Keratinocyte (primary cell): ENCODE measurements at regions not wholly inside any gene's neighbourhood (a gene's known extent, or its start where the extent isn't known, plus 50 kb on each side); places are given as distances from the start of the nearest gene placed in this dataset.

Experiments used
- DNase-seq: peaks from one replicate; pipeline ENCODE4 v3.0.0-alpha.2; 2011; ENCODE audit warnings: low read depth, missing footprints, low spot score
- FAIRE-seq: peaks from 2 replicates; lab custom pipeline; 2011; peaks lifted over from hg19 to GRCh38; lab: Jason Lieb, UNC
- H2AFZ ChIP-seq: 2 replicates; pipeline ENCODE4 v1.6.0; 2012; ENCODE audit warnings: low read length, control low read depth, inconsistent platforms; ENCODE audit not compliant: control insufficient read depth
- H3K27ac ChIP-seq: 2 replicates; pipeline ENCODE4 v1.5.1; 2011; ENCODE audit warnings: low read length; ENCODE audit not compliant: control insufficient read depth, insufficient read depth
- H3K27me3 ChIP-seq: 3 replicates; pipeline ENCODE4 v1.6.0; 2011; ENCODE audit warnings: low read length; ENCODE audit not compliant: control insufficient read depth, insufficient read depth; ENCODE audit errors: extremely low read depth
- H3K36me3 ChIP-seq, 2 experiments: 2 replicates in 1 of 2; 3 replicates in 1 of 2; pipeline ENCODE4 v1.5.1; 2011; ENCODE audit warnings: low read length in 2 of 2, mild to moderate bottlenecking in 1 of 2; ENCODE audit not compliant: control insufficient read depth in 2 of 2, insufficient read depth in 2 of 2; ENCODE audit errors: extremely low read depth in 1 of 2
- H3K4me1 ChIP-seq: 3 replicates; pipeline ENCODE4 v1.5.1; 2011; ENCODE audit warnings: low read length; ENCODE audit not compliant: control insufficient read depth, insufficient read depth; ENCODE audit errors: extremely low read depth
- H3K4me2 ChIP-seq: 3 replicates; pipeline ENCODE4 v1.6.0; 2011; ENCODE audit warnings: low read depth, low read length; ENCODE audit not compliant: control insufficient read depth, insufficient read depth; ENCODE audit errors: extremely low read depth
- H3K4me3 ChIP-seq, 3 experiments: fragments of 200-600 bp in 1 of 3; sonication (generic) in 1 of 3; 2 replicates in 2 of 3; 3 replicates in 1 of 3; pipeline ENCODE4 v1.5.1; 2011 to 2016; ENCODE audit warnings: low read length in 3 of 3, mild to moderate bottlenecking in 3 of 3, control low read depth in 2 of 3, inconsistent platforms in 1 of 3, low read depth in 1 of 3, mixed read lengths in 1 of 3, mixed run types in 1 of 3, moderate library complexity in 1 of 3; ENCODE audit not compliant: control insufficient read depth in 2 of 3, insufficient read depth in 2 of 3; ENCODE audit errors: extremely low read depth in 1 of 3
- H3K79me2 ChIP-seq: 2 replicates; pipeline ENCODE4 v1.6.0; 2012; ENCODE audit warnings: low read length; ENCODE audit not compliant: control insufficient read depth, insufficient read depth
- H3K9ac ChIP-seq: 3 replicates; pipeline ENCODE4 v1.6.0; 2011; ENCODE audit warnings: low read length; ENCODE audit not compliant: control insufficient read depth, insufficient read depth; ENCODE audit errors: extremely low read depth
- H3K9me1 ChIP-seq: 3 replicates; pipeline ENCODE4 v1.6.0; 2011; ENCODE audit warnings: low read length; ENCODE audit not compliant: control insufficient read depth, insufficient read depth; ENCODE audit errors: extremely low read depth
- H3K9me3 ChIP-seq: 2 replicates; pipeline ENCODE4 v1.5.1; 2012; ENCODE audit warnings: low read depth, low read length; ENCODE audit not compliant: control insufficient read depth
- H4K20me1 ChIP-seq: 3 replicates; pipeline ENCODE4 v1.6.0; 2011; ENCODE audit warnings: low read length; ENCODE audit not compliant: control insufficient read depth, insufficient read depth; ENCODE audit errors: extremely low read depth
- EZH2 ChIP-seq: IDR thresholded peaks from one replicate; pipeline ENCODE4 v1.6.1; 2012; ENCODE audit warnings: inconsistent platforms, mild to moderate bottlenecking, low read length, moderate library complexity
- dilution Hi-C: fragments of 300-500 bp; cut with MboI; formaldehyde crosslinking; loops from one replicate; pipeline ENCODE4 v1.7.0; 2020; ENCODE audit warnings: low sequenced_read_pairs; ENCODE audit not compliant: extremely low pct_ligation_motif_present
- TF ChIP-seq, protein P1 (sequence below), 3 experiments: IDR thresholded peaks in 1 of 3; conservative IDR thresholded peaks in 1 of 3; optimal IDR thresholded peaks in 1 of 3; 2 replicates in 2 of 3; 3 replicates in 1 of 3; pipeline versions ENCODE3 to v1.5.1; 2011; ENCODE audit warnings: low read length in 3 of 3, mild to moderate bottlenecking in 3 of 3, moderate library complexity in 2 of 3, control low read depth in 1 of 3, inconsistent platforms in 1 of 3; ENCODE audit not compliant: insufficient read depth in 2 of 3; ENCODE audit errors: extremely low read depth in 1 of 3

DNA sequence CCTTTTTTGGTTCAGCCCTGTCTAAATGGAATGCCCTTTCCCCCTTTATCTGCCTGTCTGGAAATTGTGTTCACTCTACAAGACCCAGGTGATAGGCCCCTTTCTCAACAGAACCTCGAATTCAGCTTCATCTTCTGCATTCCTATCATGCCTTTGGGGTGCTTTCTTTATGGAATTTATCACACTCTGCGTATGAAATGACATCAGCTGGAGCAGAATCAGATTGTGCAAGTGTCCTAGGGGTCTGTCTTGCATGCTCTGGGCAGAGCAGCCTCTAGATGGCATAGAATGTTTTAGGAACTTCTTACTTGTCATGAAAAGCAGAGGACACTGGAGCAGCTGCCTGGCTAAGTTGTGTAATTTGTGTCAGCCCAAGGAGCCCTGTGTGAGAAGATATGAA is 84.9 kb downstream of the ISL1 start:
- FAIRE-seq (peak; percentile 53), DNase-seq (no peak)
- Histone ChIP-seq H3K79me2 (no peaks in the 10 kb centered on the region), H3K27me3 (no peaks in the 10 kb centered on the region), H3K9ac (no peak overlapping the region), H3K9me1 (no peaks in the 10 kb centered on the region), H3K4me3 (no peak overlapping the region), H4K20me1 (no peaks in the 10 kb centered on the region), H3K27ac (no peak overlapping the region), H3K9me3 (no peaks in the 10 kb centered on the region), H3K4me2 (no peak overlapping the region), H2AFZ (no peak overlapping the region), H3K4me1 (no peaks in the 10 kb centered on the region), H3K36me3 (no peaks in the 10 kb centered on the region)
- dilution Hi-C loops = no loop called here
- TF ChIP-seq EZH2 = no peak
- TF ChIP-seq, protein P1, sequence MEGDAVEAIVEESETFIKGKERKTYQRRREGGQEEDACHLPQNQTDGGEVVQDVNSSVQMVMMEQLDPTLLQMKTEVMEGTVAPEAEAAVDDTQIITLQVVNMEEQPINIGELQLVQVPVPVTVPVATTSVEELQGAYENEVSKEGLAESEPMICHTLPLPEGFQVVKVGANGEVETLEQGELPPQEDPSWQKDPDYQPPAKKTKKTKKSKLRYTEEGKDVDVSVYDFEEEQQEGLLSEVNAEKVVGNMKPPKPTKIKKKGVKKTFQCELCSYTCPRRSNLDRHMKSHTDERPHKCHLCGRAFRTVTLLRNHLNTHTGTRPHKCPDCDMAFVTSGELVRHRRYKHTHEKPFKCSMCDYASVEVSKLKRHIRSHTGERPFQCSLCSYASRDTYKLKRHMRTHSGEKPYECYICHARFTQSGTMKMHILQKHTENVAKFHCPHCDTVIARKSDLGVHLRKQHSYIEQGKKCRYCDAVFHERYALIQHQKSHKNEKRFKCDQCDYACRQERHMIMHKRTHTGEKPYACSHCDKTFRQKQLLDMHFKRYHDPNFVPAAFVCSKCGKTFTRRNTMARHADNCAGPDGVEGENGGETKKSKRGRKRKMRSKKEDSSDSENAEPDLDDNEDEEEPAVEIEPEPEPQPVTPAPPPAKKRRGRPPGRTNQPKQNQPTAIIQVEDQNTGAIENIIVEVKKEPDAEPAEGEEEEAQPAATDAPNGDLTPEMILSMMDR (optimal IDR thresholded peaks at IDR 0.05 in 1 of 3, IDR thresholded peaks at IDR 0.05 in 1 of 3, conservative IDR thresholded peaks at IDR 0.05 in 1 of 3; ENCODE audit: extremely low read depth in 1 of 3, insufficient read depth in 2 of 3, low read length in 3 of 3) = peak in 2 of 3 experiments; percentile 8 to 49

DNA sequence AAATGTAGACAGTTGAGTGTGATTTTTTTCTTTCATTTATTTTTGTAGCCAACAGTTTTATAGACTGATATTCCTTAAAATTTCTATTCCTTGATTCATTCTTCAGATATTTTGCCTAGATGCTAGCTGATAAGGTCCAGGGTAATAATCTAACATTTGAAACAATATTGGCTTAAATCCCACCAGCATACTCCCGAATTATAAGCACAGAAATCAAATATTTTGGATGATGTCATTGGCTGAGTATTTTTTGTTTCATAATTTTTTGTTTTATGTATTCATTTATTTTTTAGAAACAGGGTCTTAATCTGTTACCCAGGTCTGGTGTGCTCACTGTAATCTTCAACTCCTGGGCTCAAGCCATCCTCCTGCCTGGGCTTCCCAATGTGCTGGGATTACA is 88.4 kb downstream of the ISL1 start:
- Histone ChIP-seq H3K9me3 (no peaks in the 10 kb centered on the region), H3K4me2 (no peak overlapping the region), H3K4me3 (no peak overlapping the region), H3K36me3 (no peaks in the 10 kb centered on the region), H3K9ac (no peak overlapping the region), H2AFZ (no peak overlapping the region), H3K27ac (no peak overlapping the region), H3K4me1 (no peaks in the 10 kb centered on the region), H3K79me2 (no peaks in the 10 kb centered on the region), H4K20me1 (no peaks in the 10 kb centered on the region), H3K9me1 (no peaks in the 10 kb centered on the region), H3K27me3 (no peaks in the 10 kb centered on the region)
- dilution Hi-C loops = no loop called here
- TF ChIP-seq, protein P1 (optimal IDR thresholded peaks at IDR 0.05 in 1 of 3, IDR thresholded peaks at IDR 0.05 in 1 of 3, conservative IDR thresholded peaks at IDR 0.05 in 1 of 3; ENCODE audit: extremely low read depth in 1 of 3, insufficient read depth in 2 of 3, low read length in 3 of 3) = no peak
- TF ChIP-seq EZH2 = no peak
- FAIRE-seq (no peak), DNase-seq (no peak)
